ENCODE measurements at regions not wholly inside any gene's neighbourhood (a gene's known extent, or its start where the extent isn't known, plus 50 kb on each side); places are given as distances from the start of the nearest gene placed in this dataset.

GRCh38 chr3:107969525-107969924, 121.3 kb downstream of the CD47 start:
- H4K20me1 ChIP-seq (ENCODE audit: insufficient read depth, low read length), result no peaks in the 10 kb centered on the region
- no peaks in the 10 kb centered on the region for H3K4me1 ChIP-seq (ENCODE audit: insufficient read depth, low read length, poor library complexity, severe bottlenecking)
- H3K9me2 ChIP-seq (ENCODE audit: insufficient read depth, low read length), result no peaks in the 10 kb centered on the region
- H3K9me3 ChIP-seq (ENCODE audit: low read length), result no peaks in the 10 kb centered on the region
- H3K27ac ChIP-seq (ENCODE audit: low read depth, low read length, poor library complexity, severe bottlenecking), result no peak overlapping the region
- H3K36me3 ChIP-seq (ENCODE audit: insufficient read depth, low read length), result no peaks in the 10 kb centered on the region
- POLR2A ChIA-PET, result interaction anchor here (0.8 kb wide), 1 partner anchor 324 kb away, joined by 3 read pairs; no protein-coding TSS in a partner anchor
- H2AFZ ChIP-seq (ENCODE audit: low read length), result no peak overlapping the region
- no peak overlapping the region for H3K4me2 ChIP-seq (ENCODE audit: low read length)
- intact Hi-C loops (cut with micrococcal nuclease; ENCODE audit: unreplicated experiment), result no loop called here
- no peak for DNase-seq (ENCODE audit: low spot score)
- TF ChIP-seq, protein P1, sequence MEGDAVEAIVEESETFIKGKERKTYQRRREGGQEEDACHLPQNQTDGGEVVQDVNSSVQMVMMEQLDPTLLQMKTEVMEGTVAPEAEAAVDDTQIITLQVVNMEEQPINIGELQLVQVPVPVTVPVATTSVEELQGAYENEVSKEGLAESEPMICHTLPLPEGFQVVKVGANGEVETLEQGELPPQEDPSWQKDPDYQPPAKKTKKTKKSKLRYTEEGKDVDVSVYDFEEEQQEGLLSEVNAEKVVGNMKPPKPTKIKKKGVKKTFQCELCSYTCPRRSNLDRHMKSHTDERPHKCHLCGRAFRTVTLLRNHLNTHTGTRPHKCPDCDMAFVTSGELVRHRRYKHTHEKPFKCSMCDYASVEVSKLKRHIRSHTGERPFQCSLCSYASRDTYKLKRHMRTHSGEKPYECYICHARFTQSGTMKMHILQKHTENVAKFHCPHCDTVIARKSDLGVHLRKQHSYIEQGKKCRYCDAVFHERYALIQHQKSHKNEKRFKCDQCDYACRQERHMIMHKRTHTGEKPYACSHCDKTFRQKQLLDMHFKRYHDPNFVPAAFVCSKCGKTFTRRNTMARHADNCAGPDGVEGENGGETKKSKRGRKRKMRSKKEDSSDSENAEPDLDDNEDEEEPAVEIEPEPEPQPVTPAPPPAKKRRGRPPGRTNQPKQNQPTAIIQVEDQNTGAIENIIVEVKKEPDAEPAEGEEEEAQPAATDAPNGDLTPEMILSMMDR (conservative IDR thresholded peaks at IDR 0.05; ENCODE audit: low read length), result no peak
- TF ChIP-seq EZH2phosphoT487 (IDR thresholded peaks at IDR 0.05; ENCODE audit: borderline replicate concordance, low read depth, low read length), result no peak
- no peaks in the 10 kb centered on the region for H3K79me2 ChIP-seq (ENCODE audit: insufficient read depth, low read depth, low read length)
- BruUV-seq (replicated peaks), result no TSS peak
- CTCF ChIA-PET (ENCODE audit: unreplicated experiment), result no interaction called here
- H3K4me3 ChIP-seq (ENCODE audit: low read depth, low read length, poor library complexity, severe bottlenecking), result no peak overlapping the region

DNA sequence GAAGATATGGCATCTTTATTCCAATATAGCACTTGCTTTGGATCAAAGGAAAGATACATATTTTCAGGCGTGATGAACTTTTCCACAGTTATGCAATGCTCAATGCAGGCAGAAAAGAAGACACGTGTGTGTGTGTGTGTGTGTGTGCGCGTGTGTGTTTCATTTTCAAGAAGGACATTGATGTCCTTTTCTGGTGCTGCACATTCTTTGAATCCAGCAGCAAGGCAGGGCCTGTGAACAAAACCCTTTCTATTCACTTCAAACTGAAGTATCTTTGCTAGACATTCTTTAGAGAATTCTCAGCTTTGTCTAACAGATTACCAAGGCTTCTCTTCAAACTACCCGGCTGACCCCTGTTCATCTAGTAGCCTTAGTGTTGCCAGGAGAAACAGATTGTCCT, 124.6 kb downstream of the CD47 start:
- no peaks in the 10 kb centered on the region for H3K9me3 ChIP-seq (ENCODE audit: low read length)
- TF ChIP-seq EZH2phosphoT487 (IDR thresholded peaks at IDR 0.05; ENCODE audit: borderline replicate concordance, low read depth, low read length), result no peak
- no peaks in the 10 kb centered on the region for H3K36me3 ChIP-seq (ENCODE audit: insufficient read depth, low read length)
- no peak overlapping the region for H3K27ac ChIP-seq (ENCODE audit: low read depth, low read length, poor library complexity, severe bottlenecking)
- ChIA-PET POLR2A (interaction anchor here (0.6 kb wide), 1 partner anchor 170 kb away, joined by 3 read pairs; no protein-coding TSS in a partner anchor), CTCF (ENCODE audit: unreplicated experiment) (no interaction called here)
- H4K20me1 ChIP-seq (ENCODE audit: insufficient read depth, low read length), result no peaks in the 10 kb centered on the region
- no peak for DNase-seq (ENCODE audit: low spot score)
- H3K4me2 ChIP-seq (ENCODE audit: low read length), result no peak overlapping the region
- H3K4me3 ChIP-seq (ENCODE audit: low read depth, low read length, poor library complexity, severe bottlenecking), result no peak overlapping the region
- H3K4me1 ChIP-seq (ENCODE audit: insufficient read depth, low read length, poor library complexity, severe bottlenecking), result no peaks in the 10 kb centered on the region
- H3K9me2 ChIP-seq (ENCODE audit: insufficient read depth, low read length), result no peaks in the 10 kb centered on the region
- no peak overlapping the region for H2AFZ ChIP-seq (ENCODE audit: low read length)
- intact Hi-C loops (cut with micrococcal nuclease; ENCODE audit: unreplicated experiment), result no loop called here
- H3K79me2 ChIP-seq (ENCODE audit: insufficient read depth, low read depth, low read length), result no peaks in the 10 kb centered on the region
- BruUV-seq (replicated peaks), result no TSS peak

DNA sequence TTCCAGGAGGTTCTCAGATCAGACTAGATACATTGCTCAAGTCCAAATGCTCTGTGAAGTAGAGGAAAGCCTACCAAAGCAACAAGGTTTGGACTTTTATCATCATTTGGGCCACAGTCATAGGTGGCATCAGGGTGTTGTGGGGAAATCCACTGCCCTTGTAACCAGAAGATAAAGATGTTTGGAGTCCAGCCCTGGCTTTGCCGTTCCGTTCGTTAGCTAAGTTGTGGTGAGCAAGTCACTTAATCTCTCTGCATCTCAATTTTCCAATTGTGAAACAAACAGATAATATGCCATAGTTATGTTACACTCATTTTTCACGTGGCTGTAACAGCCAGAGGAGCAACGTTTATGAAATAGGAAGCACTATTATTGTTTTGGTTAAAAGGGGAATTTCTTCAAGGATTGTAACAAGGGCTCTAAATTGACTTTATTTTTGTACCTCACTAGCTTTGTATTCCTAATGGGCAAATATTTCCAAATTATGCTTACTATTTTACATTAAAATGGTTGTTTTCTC, 125.6 kb downstream of the CD47 start:
- Histone ChIP-seq H3K79me2 (ENCODE audit: insufficient read depth, low read depth, low read length) (no peaks in the 10 kb centered on the region), H3K27ac (ENCODE audit: low read depth, low read length, poor library complexity, severe bottlenecking) (no peak overlapping the region), H3K9me3 (ENCODE audit: low read length) (no peaks in the 10 kb centered on the region), H3K4me1 (ENCODE audit: insufficient read depth, low read length, poor library complexity, severe bottlenecking) (no peaks in the 10 kb centered on the region), H4K20me1 (ENCODE audit: insufficient read depth, low read length) (no peaks in the 10 kb centered on the region), H3K36me3 (ENCODE audit: insufficient read depth, low read length) (no peaks in the 10 kb centered on the region), H2AFZ (ENCODE audit: low read length) (no peak overlapping the region), H3K4me2 (ENCODE audit: low read length) (no peak overlapping the region), H3K4me3 (ENCODE audit: low read depth, low read length, poor library complexity, severe bottlenecking) (no peak overlapping the region), H3K9me2 (ENCODE audit: insufficient read depth, low read length) (no peaks in the 10 kb centered on the region)
- no TSS peak for BruUV-seq (replicated peaks)
- TF ChIP-seq, protein P1 (conservative IDR thresholded peaks at IDR 0.05; ENCODE audit: low read length), result no peak
- no peak for TF ChIP-seq EZH2phosphoT487 (IDR thresholded peaks at IDR 0.05; ENCODE audit: borderline replicate concordance, low read depth, low read length)
- ChIA-PET CTCF (ENCODE audit: unreplicated experiment) (no interaction called here), POLR2A (no interaction called here)
- no peak for DNase-seq (ENCODE audit: low spot score)
- intact Hi-C loops (cut with micrococcal nuclease; ENCODE audit: unreplicated experiment), result no loop called here

Data from OCI-LY7 (cell line).